HCT116 (cell line): ENCODE measurements at regions not wholly inside any gene's neighbourhood (a gene's known extent, or its start where the extent isn't known, plus 50 kb on each side); places are given as distances from the start of the nearest gene placed in this dataset.

Experiments
- ATAC-seq: fragments of 200-7000 bp; cut with Tn5 transposase; 2 replicates; pipeline ENCODE4 v1.9.1; 2020; ENCODE audit warnings: mild to moderate bottlenecking, moderate library complexity
- BruUV-seq: library from RNA; stranded (reverse); fragments of 400-500 nt; replicated peaks from 2 replicates; lab custom pipeline; 2021; lab: Mats Ljungman, UMichigan
- CTCF ChIA-PET: fragments of 300-600 bp; sonication (Branson Sonifier 250); formaldehyde crosslinking; loops from one replicate; lab custom pipeline; 2021; ENCODE audit warnings: antibody characterized with exemption; lab: Charles Lee
- POLR2A ChIA-PET: fragments of 300-600, 350-600 bp; sonication (Branson Sonifier 250); formaldehyde crosslinking; loops from one replicate; lab custom pipeline; 2021; ENCODE audit warnings: antibody characterized with exemption; lab: Charles Lee
- RAD21 ChIA-PET, 2 experiments: fragments of 300-600 bp; sonication (Branson Sonifier 250); formaldehyde crosslinking; loops; one replicate each; lab custom pipeline; 2023; ENCODE audit warnings: low total read pairs in 2 of 2; ENCODE audit not compliant: uncharacterized antibody in 2 of 2, unreplicated experiment in 2 of 2, low non-redundant PET in 1 of 2; lab: Charles Lee
- DNase-seq: peaks from one replicate; pipeline ENCODE4 v3.0.0-alpha.2; 2010; ENCODE audit warnings: low read depth, low spot score
- H2AFZ ChIP-seq: fragments of 200-600 bp; shearing (Covaris generic), sonication (generic); 2 replicates; pipeline ENCODE4 v1.6.1; 2017; ENCODE audit warnings: low read depth, mixed run types, mixed read lengths, antibody characterized with exemption, low read length; ENCODE audit not compliant: poor library complexity, severe bottlenecking
- H3K27ac ChIP-seq: 2 replicates; pipeline ENCODE4 v1.5.1; 2012; ENCODE audit warnings: low read depth, low read length
- H3K27me3 ChIP-seq: fragments of 200-600 bp; sonication (generic); 2 replicates; pipeline ENCODE4 v1.6.1; 2016; ENCODE audit warnings: mixed run types, low read length, mixed read lengths; ENCODE audit not compliant: insufficient read depth
- H3K36me3 ChIP-seq, 2 experiments: fragments of 200-500 bp in 1 of 2; fragments of 200-600 bp in 1 of 2; sonication (Bioruptor generic) in 1 of 2; sonication (generic) in 1 of 2; 2 replicates each; pipeline versions ENCODE4 v1.5.1 to v1.6.1; 2014 to 2016; ENCODE audit warnings: low read length in 2 of 2, inconsistent platforms in 1 of 2, mixed read lengths in 1 of 2, mixed run types in 1 of 2; ENCODE audit not compliant: insufficient read depth in 2 of 2, control insufficient read depth in 1 of 2
- H3K4me1 ChIP-seq, 2 experiments: fragments of 200-600 bp in 1 of 2; sonication (generic) in 1 of 2; 2 replicates each; pipeline versions ENCODE4 v1.5.1 to v1.6.1; 2012 to 2017; ENCODE audit warnings: low read length in 2 of 2, inconsistent platforms in 1 of 2, mild to moderate bottlenecking in 1 of 2, mixed read lengths in 1 of 2, mixed run types in 1 of 2, moderate library complexity in 1 of 2; ENCODE audit not compliant: insufficient read depth in 2 of 2, control insufficient read depth in 1 of 2
- H3K4me2 ChIP-seq: fragments of 200-600 bp; sonication (generic); 2 replicates; pipeline ENCODE4 v1.6.1; 2017; ENCODE audit warnings: mixed run types, low read length, mixed read lengths
- H3K4me3 ChIP-seq, 2 experiments: fragments of 200-600 bp in 1 of 2; sonication (generic) in 1 of 2; replicated peaks in 1 of 2; 2 replicates each; pipeline ENCODE4 v1.5.1; 2011 to 2016; ENCODE audit warnings: low read length in 2 of 2, control low read depth in 1 of 2, low read depth in 1 of 2, mild to moderate bottlenecking in 1 of 2, mixed read lengths in 1 of 2, mixed run types in 1 of 2
- H3K79me2 ChIP-seq: fragments of 200-600 bp; sonication (generic); 2 replicates; pipeline ENCODE4 v1.6.1; 2017; ENCODE audit warnings: mild to moderate bottlenecking, mixed run types, low read length, moderate library complexity, mixed read lengths; ENCODE audit not compliant: insufficient read depth
- H3K9ac ChIP-seq: fragments of 200-600 bp; sonication (generic); 2 replicates; pipeline ENCODE4 v1.6.1; 2016; ENCODE audit warnings: low read length, mixed read lengths
- H3K9me2 ChIP-seq: fragments of 200-600 bp; sonication (generic), shearing (Covaris generic); 2 replicates; pipeline ENCODE4 v1.6.1; 2017; ENCODE audit warnings: mixed run types, mild to moderate bottlenecking, moderate library complexity; ENCODE audit not compliant: insufficient read depth
- H3K9me3 ChIP-seq, 2 experiments: fragments of 200-500 bp in 1 of 2; fragments of 200-600 bp in 1 of 2; sonication (Bioruptor generic) in 1 of 2; sonication (generic) in 1 of 2; 2 replicates each; pipeline ENCODE4 v1.6.1; 2014 to 2017; ENCODE audit warnings: low read length in 2 of 2, mixed read lengths in 2 of 2, inconsistent platforms in 1 of 2, low read depth in 1 of 2, mild to moderate bottlenecking in 1 of 2, mixed run types in 1 of 2, moderate library complexity in 1 of 2; ENCODE audit not compliant: control insufficient read depth in 1 of 2, insufficient read depth in 1 of 2
- H4K20me1 ChIP-seq: fragments of 200-600 bp; sonication (generic), shearing (Covaris generic); 2 replicates; pipeline ENCODE4 v1.6.1; 2017; ENCODE audit warnings: mixed run types, mild to moderate bottlenecking, moderate library complexity; ENCODE audit not compliant: insufficient read depth
- CBX3 ChIP-seq: IDR thresholded peaks from 2 replicates; pipeline ENCODE4 v1.6.1; 2012; ENCODE audit warnings: low read depth
- EZH2 ChIP-seq: fragments of 200-600 bp; sonication (generic); IDR thresholded peaks from 2 replicates; pipeline ENCODE4 v1.6.1; 2017; ENCODE audit warnings: antibody characterized with exemption, mixed run types
- EZH2phosphoT487 ChIP-seq: fragments of 200-600 bp; IDR thresholded peaks from 2 replicates; pipeline ENCODE4 v1.6.1; 2018; ENCODE audit warnings: antibody characterized with exemption, borderline replicate concordance
- FOSL1 ChIP-seq: IDR thresholded peaks from 2 replicates; pipeline ENCODE4 v1.6.1; 2012; ENCODE audit warnings: low read depth
- JUND ChIP-seq: IDR thresholded peaks from 2 replicates; pipeline ENCODE4 v1.6.1; 2012
- POLR2AphosphoS5 ChIP-seq: IDR thresholded peaks from 2 replicates; pipeline ENCODE4 v1.6.1; 2011; ENCODE audit warnings: mild to moderate bottlenecking, low read depth, low read length, moderate library complexity
- RAD21 ChIP-seq: IDR thresholded peaks from 2 replicates; pipeline ENCODE4 v1.6.1; 2012; ENCODE audit warnings: low read depth, mild to moderate bottlenecking
- SIN3A ChIP-seq: IDR thresholded peaks from 2 replicates; pipeline ENCODE4 v1.6.1; 2012; ENCODE audit warnings: low read depth
- SP1 ChIP-seq: IDR thresholded peaks from 2 replicates; pipeline ENCODE4 v1.6.1; 2012; ENCODE audit warnings: low read depth
- SRF ChIP-seq: IDR thresholded peaks from 2 replicates; pipeline ENCODE4 v1.6.1; 2012; ENCODE audit warnings: low read depth
- TCF7L2 ChIP-seq: IDR thresholded peaks from 2 replicates; pipeline ENCODE4 v1.7.0; 2011; ENCODE audit warnings: borderline replicate concordance, inconsistent platforms; ENCODE audit not compliant: insufficient read depth, insufficient read length; ENCODE audit errors: extremely low read depth
- YY1 ChIP-seq: IDR thresholded peaks from 2 replicates; pipeline ENCODE4 v1.6.1; 2011; ENCODE audit warnings: low read length, low read depth, moderate library complexity, mild to moderate bottlenecking; ENCODE audit not compliant: insufficient replicate concordance; ENCODE audit errors: extremely low read depth
- ZFX ChIP-seq: fragments of 450-650 bp; IDR thresholded peaks from 2 replicates; pipeline ENCODE4 v1.6.1; 2017
- ZNF274 ChIP-seq: fragments of 200-500 bp; sonication (Bioruptor generic); IDR thresholded peaks from 2 replicates; pipeline ENCODE4 v1.6.1; 2014; ENCODE audit warnings: mild to moderate bottlenecking, low read depth, low read length, inconsistent platforms
- intact Hi-C: fragments of 100-400 bp; cut with micrococcal nuclease; formaldehyde crosslinking; loops from 2 replicates; pipeline ENCODE4 v1.10.0; 2022
- TF ChIP-seq, protein P1 (sequence below), 3 experiments: fragments of 200-600 bp in 1 of 3; sonication (generic) in 1 of 3; IDR thresholded peaks in 2 of 3; conservative IDR thresholded peaks in 1 of 3; 2 replicates each; pipeline ENCODE4 v1.5.1; 2012 to 2017; ENCODE audit warnings: low read depth in 2 of 3, low read length in 2 of 3, antibody characterized with exemption in 1 of 3, borderline replicate concordance in 1 of 3, control low read depth in 1 of 3, mild to moderate bottlenecking in 1 of 3, mixed read lengths in 1 of 3, mixed run types in 1 of 3, moderate library complexity in 1 of 3; ENCODE audit not compliant: insufficient read depth in 1 of 3
- TF ChIP-seq, protein P2 (sequence below): IDR thresholded peaks from 2 replicates; pipeline ENCODE4 v1.6.1; 2012; ENCODE audit warnings: low read depth
- TF ChIP-seq, protein P3 (sequence below): IDR thresholded peaks from 2 replicates; pipeline ENCODE4 v1.6.1; 2012

DNA sequence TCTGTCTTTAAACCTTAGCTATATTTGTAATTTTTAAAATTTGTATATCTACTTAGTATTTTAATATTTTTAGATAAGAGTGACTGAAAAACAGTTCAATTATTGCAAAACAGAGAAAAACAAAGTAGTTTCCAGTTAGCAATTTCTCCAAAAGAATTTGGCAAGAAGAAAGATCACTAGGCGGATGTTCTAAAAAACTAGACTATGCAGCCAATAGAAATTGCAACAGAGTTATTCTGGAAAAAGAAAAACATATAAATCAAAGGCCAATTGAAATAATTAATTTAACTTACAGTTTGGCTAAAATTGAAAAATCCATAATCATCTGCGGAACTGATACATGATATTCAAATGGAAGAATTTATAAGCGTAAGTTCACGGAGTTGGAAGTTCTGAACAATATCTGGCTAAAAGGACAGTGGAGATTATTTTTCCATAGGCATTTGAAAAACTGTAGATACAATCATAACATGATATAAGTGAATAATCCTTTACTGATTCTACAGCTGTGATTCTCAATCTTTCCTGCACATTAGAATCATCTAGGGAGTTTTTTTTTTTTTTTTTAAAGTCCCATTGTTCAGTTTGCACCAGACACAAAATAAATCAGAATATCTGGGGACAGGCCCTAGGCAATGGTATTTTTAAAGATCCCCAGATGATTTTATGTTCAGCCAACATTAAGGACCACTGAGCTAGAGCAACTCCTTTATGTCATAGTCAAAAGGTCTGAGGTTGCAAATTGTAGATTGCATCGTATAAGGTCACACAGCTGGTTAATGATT is 605.1 kb upstream of the DAB2 start (continued):
- TF ChIP-seq, protein P1, sequence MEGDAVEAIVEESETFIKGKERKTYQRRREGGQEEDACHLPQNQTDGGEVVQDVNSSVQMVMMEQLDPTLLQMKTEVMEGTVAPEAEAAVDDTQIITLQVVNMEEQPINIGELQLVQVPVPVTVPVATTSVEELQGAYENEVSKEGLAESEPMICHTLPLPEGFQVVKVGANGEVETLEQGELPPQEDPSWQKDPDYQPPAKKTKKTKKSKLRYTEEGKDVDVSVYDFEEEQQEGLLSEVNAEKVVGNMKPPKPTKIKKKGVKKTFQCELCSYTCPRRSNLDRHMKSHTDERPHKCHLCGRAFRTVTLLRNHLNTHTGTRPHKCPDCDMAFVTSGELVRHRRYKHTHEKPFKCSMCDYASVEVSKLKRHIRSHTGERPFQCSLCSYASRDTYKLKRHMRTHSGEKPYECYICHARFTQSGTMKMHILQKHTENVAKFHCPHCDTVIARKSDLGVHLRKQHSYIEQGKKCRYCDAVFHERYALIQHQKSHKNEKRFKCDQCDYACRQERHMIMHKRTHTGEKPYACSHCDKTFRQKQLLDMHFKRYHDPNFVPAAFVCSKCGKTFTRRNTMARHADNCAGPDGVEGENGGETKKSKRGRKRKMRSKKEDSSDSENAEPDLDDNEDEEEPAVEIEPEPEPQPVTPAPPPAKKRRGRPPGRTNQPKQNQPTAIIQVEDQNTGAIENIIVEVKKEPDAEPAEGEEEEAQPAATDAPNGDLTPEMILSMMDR (IDR thresholded peaks at IDR 0.05 in 2 of 3, conservative IDR thresholded peaks at IDR 0.05 in 1 of 3; ENCODE audit: borderline replicate concordance in 1 of 3, insufficient read depth in 1 of 3, low read depth in 2 of 3, low read length in 2 of 3), result no peak
- TF ChIP-seq, protein P2, sequence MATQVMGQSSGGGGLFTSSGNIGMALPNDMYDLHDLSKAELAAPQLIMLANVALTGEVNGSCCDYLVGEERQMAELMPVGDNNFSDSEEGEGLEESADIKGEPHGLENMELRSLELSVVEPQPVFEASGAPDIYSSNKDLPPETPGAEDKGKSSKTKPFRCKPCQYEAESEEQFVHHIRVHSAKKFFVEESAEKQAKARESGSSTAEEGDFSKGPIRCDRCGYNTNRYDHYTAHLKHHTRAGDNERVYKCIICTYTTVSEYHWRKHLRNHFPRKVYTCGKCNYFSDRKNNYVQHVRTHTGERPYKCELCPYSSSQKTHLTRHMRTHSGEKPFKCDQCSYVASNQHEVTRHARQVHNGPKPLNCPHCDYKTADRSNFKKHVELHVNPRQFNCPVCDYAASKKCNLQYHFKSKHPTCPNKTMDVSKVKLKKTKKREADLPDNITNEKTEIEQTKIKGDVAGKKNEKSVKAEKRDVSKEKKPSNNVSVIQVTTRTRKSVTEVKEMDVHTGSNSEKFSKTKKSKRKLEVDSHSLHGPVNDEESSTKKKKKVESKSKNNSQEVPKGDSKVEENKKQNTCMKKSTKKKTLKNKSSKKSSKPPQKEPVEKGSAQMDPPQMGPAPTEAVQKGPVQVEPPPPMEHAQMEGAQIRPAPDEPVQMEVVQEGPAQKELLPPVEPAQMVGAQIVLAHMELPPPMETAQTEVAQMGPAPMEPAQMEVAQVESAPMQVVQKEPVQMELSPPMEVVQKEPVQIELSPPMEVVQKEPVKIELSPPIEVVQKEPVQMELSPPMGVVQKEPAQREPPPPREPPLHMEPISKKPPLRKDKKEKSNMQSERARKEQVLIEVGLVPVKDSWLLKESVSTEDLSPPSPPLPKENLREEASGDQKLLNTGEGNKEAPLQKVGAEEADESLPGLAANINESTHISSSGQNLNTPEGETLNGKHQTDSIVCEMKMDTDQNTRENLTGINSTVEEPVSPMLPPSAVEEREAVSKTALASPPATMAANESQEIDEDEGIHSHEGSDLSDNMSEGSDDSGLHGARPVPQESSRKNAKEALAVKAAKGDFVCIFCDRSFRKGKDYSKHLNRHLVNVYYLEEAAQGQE, result no peak

DNA sequence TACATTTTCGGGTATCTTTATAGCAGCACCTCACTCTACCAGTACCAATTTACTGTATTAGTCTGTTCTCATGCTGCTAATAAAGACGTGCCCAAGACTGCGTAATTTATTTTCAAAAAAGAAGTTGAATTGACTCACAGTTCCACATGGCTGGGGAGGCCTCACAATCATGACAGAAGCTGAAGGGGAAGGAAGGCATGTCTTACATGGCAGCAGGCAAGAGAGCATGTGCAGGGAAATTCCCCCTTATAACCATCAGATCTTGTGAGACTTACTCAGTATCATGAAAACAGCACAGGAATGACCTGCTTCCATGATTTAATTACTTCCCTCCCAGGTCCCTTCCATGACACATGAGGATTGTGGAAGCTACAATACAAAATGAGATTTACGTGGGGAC is 602.6 kb upstream of the DAB2 start:
- RAD21 ChIA-PET, result no interaction called here

More for the DNA sequence above, 602.6 kb upstream of the DAB2 start:
- Histone ChIP-seq H3K79me2 (no peaks in the 10 kb centered on the region), H3K4me1 (no peaks in the 10 kb centered on the region), H3K27me3 (no peaks in the 10 kb centered on the region), H3K27ac (no peak overlapping the region), H3K9me2 (no peaks in the 10 kb centered on the region), H2AFZ (no peak overlapping the region), H3K9ac (no peak overlapping the region), H3K4me2 (no peak overlapping the region), H3K36me3 (no peaks in the 10 kb centered on the region), H3K9me3 (no peaks in the 10 kb centered on the region), H4K20me1 (no peaks in the 10 kb centered on the region), H3K4me3 (no peak overlapping the region)
- no peak for TF ChIP-seq RAD21
- TF ChIP-seq SP1, result no peak
- TF ChIP-seq TCF7L2, result no peak
- no peak for TF ChIP-seq POLR2AphosphoS5
- TF ChIP-seq, protein P3, sequence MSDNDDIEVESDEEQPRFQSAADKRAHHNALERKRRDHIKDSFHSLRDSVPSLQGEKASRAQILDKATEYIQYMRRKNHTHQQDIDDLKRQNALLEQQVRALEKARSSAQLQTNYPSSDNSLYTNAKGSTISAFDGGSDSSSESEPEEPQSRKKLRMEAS, result no peak
- no peak for TF ChIP-seq CBX3
- TF ChIP-seq SRF, result no peak
- no peak for TF ChIP-seq FOSL1
- no peak for TF ChIP-seq EZH2
- TF ChIP-seq SIN3A, result no peak
- TF ChIP-seq ZNF274, result no peak
- no peak for TF ChIP-seq YY1
- no peak for TF ChIP-seq JUND
- TF ChIP-seq EZH2phosphoT487, result no peak
- no peak for TF ChIP-seq ZFX
- no peak for DNase-seq
- BruUV-seq, result no TSS peak
- CTCF ChIA-PET, result no interaction called here
- POLR2A ChIA-PET, result no interaction called here
- ATAC-seq, result no peak
- intact Hi-C loops, result no loop called here
